Neural progenitor cell (in vitro differentiated cells): ENCODE measurements at regions not wholly inside any gene's neighbourhood (a gene's known extent, or its start where the extent isn't known, plus 50 kb on each side); places are given as distances from the start of the nearest gene placed in this dataset.

Experiments used
- EZH2 ChIP-seq: fragments of 200-600 bp; sonication (generic); IDR thresholded peaks from 2 replicates; pipeline ENCODE4 v1.6.1; 2017; ENCODE audit warnings: antibody characterized with exemption, mild to moderate bottlenecking, moderate library complexity
- TF ChIP-seq, protein P1 (sequence below): fragments of 200-600 bp; sonication (generic); IDR thresholded peaks from 2 replicates; pipeline ENCODE4 v1.5.1; 2017; ENCODE audit warnings: antibody characterized with exemption, mild to moderate bottlenecking

DNA sequence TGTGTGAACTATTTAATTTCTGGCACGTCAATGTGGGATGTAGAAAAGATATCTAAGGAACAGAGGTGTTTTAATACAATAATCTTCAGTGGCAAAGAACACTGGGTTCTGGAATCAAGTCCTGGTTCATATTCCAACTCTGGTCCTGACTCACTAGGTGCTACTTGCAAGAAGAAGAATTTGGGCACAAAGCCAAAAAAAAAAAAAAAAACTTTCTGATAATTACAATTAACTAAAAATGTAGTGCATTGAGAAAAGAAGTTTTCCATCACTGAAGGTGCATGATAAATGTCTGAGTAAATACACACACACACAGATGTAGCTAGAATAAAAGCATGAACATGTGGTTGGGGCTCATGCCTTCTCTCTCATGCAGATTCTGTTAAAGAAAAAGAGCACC lies 424.4 kb upstream of the REG3G start:
- TF ChIP-seq, protein P1, sequence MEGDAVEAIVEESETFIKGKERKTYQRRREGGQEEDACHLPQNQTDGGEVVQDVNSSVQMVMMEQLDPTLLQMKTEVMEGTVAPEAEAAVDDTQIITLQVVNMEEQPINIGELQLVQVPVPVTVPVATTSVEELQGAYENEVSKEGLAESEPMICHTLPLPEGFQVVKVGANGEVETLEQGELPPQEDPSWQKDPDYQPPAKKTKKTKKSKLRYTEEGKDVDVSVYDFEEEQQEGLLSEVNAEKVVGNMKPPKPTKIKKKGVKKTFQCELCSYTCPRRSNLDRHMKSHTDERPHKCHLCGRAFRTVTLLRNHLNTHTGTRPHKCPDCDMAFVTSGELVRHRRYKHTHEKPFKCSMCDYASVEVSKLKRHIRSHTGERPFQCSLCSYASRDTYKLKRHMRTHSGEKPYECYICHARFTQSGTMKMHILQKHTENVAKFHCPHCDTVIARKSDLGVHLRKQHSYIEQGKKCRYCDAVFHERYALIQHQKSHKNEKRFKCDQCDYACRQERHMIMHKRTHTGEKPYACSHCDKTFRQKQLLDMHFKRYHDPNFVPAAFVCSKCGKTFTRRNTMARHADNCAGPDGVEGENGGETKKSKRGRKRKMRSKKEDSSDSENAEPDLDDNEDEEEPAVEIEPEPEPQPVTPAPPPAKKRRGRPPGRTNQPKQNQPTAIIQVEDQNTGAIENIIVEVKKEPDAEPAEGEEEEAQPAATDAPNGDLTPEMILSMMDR: no peak
- no peak for TF ChIP-seq EZH2
